NOMO-1 treated with dmso at 0.1 percent for 144 hours (cell line): ENCODE measurements at regions not wholly inside any gene's neighbourhood (a gene's known extent, or its start where the extent isn't known, plus 50 kb on each side); places are given as distances from the start of the nearest gene placed in this dataset.

Experiments
- DNase-seq: peaks from one replicate; lab custom pipeline; 2025; ENCODE audit not compliant: unreplicated experiment; lab: John Stamatoyannopoulos, UW

GRCh38 chr1:90149101-90149500 lies 154.2 kb downstream of the ZNF326 start:
- no peak for DNase-seq

GRCh38 chr1:90147093-90147492 lies 152.2 kb downstream of the ZNF326 start:
- DNase-seq, result no peak

DNA sequence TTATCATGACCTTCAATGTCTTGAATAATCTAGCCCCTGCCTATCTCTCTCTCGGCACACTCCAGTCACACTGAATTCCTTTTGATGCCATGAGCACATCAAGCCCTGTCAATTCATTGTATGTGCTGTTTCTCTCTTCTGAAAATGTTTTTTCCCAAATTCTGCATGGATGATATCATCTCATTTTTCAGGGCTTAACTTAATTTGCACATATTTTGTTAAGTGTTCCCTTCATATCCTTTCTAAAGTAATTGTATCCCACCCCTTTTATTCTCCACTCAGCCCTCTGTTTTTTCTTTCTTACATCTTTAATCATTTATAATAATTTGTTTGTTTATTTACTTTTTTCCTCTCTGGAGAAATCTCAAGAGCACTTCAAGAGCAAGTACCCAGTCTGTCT lies 149.9 kb downstream of the ZNF326 start:
- DNase-seq, result no peak

- DNase-seq, result no peak
Observed at GRCh38 chr1:90143591-90143990, 148.7 kb downstream of the ZNF326 start.

DNA sequence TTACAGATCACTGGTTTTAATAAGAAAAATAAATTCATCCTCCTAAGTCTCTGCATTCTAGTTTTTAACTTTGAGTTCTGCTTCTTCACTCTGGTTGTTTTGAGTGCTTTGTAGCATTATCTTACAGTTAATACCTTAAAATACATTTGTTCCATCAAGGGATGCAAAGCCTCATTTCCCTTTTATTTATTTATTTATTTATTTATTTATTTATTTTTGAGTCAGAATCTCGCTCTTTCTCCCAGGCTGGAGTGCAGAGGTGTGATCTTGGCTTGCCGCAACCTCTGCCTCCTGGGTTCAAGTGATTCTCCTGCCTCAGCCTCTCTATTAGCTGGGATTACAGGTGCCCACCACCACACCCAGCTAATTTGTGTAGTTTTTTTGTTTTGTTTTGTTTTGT lies 147.8 kb downstream of the ZNF326 start:
- no peak for DNase-seq

DNA sequence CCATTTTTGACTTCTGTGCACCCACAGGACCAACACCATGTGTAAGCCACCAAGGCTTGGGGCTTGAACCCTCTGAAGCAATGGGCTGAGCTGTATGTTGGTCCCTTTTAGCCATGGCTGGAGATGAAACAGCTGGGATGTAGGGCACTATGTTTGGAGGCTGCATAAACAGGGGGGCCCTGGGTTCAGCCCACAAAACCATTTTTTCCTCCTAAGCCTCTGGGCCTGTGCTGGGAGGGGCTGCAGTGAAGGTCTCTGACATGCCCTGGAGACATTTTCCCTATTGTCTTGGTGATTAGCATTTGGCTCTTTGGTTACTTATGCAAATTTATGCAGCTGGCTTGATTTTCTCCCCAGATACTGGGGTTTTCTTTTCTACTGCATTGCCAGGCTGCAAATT lies 144.9 kb downstream of the ZNF326 start:
- no peak for DNase-seq

GRCh38 chr1:90135286-90135685 lies 140.4 kb downstream of the ZNF326 start:
- no peak for DNase-seq

DNA sequence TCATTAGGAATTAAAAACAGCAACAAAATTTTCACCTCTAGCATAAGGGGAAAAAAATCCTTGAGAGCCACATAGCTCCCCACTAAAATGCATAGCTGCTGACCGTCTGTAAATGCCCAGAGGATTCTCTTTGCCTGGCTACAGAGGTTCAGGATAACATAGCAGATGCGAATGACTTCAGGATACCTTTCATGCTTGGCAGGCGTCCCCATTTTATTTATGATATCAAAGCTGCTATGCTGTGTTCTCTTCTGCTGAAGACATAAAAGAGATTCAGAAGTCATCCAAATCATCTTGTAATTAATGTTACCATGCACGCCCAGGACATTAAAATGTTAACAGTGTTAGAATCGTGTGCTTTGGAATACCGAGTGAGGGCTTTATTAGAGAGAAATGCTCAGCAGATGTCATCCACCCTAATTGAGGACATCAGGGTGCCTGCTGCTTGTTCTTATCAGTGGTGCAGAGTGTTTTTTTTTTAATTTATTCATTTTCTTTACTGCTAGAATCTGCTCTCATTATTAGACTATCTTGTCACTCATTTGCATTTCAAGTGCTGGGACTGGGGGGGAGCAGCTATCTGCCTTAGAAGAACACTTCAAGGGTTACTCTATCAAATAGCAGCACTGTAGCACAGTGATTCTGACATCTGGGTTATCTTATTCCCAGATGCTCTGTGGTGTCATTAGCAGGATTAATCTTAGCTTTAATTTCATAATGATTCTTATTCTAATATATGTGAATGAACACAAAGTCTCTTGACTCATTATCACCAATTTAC lies 139.5 kb downstream of the ZNF326 start:
- no peak for DNase-seq

- DNase-seq, result peak; percentile 16
Observed at GRCh38 chr1:90133133-90133532, 138.2 kb downstream of the ZNF326 start.

DNA sequence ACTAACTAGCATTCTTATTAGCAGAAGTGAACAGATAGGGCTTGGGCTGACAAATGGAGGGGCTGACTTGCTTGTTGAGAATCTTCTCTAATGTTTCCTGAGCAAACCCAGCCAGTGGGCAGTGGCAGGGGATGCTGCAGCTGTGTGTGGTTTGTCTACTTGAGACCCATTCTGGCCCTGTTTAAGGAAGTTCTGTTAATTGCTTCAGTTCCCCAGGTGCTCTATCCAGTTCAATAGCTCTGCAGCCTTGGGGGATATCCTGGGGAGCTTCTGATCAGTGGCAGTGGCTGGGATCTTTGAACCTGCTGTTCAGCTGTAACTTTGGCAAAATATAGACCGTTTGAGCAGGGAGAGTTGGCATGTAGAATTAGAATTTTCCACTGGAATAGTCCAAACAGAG lies 137.4 kb downstream of the ZNF326 start:
- DNase-seq, result no peak

DNA sequence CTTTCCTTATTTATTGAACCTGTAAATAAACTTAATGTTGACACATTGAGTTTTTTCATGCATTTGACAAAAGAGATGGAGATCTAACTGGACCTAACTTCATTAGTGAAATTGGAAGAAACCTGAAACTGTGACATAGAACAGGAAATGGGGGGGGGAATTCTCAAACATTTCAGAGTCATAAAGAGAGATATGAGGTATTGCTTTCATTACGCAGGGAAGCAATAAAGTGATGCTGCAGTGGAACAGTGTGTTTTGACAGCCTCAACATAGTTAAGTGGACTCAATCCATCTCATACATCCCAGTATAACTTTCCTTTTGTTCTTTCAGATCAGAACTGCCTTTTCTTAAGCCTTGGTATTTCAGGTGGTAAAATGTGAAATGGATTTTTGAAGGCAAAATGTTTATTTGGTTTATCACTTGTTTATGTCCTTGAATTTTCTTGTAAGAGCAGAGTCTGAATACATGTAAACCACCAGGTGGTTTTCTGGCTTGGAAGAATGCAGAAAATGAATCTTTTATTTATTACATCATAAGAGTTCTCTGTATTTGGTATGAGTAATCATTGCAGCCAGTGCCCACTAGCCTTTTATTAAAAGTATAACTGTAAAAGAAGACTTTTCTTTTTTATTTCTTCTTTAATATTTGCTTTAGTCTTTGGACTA lies 132.5 kb downstream of the ZNF326 start:
- no peak for DNase-seq

DNA sequence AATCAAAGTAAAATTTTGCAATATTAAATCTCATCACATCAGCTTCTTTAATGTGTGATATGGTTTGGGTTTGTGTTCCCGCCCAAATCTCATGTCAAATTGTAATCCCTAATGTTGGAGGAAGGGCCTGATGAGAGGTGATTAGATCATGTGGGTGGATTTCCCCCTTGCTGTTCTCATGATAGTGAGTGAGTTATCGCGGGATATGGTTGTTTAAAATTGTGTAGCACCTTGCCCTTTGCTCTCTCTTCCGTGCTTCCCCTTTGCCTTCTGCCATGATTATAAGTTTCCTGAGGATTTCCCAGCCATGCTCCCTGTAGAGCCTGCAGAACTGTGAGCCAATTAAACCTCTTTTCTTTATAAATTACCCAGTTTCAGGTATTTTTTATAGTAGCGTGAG lies 131.9 kb downstream of the ZNF326 start:
- no peak for DNase-seq

- no peak for DNase-seq
Observed at GRCh38 chr1:90122654-90123340, 127.9 kb downstream of the ZNF326 start.

DNA sequence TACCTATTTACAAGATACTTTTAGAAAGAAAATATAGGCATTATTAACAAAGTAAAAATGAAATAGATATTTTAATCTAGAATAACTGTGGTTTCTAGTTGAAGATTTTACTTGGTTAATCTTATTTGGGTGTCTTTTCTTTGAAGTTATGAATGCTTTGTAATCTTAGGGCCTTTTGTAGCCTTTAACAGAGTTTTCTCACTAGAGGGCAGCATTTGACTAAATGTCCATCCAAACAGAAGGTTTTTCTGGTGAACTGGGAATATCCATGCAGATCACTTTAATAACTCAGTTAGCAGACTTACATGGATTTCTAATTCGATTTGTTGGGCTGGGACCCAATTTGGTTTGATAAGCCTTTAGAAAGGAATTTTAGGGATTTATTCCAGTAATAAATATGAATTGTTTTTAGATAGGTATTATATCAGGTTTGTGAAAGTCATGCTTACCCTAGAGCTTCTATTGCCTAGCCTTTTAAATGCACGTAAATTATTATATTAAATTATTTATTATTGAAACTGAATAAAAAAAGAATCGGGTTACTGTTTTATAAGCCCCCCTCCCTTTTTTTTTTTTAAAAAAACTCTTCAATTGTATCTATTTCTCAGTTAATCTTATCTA lies 119.7 kb downstream of the ZNF326 start:
- no peak for DNase-seq

DNA sequence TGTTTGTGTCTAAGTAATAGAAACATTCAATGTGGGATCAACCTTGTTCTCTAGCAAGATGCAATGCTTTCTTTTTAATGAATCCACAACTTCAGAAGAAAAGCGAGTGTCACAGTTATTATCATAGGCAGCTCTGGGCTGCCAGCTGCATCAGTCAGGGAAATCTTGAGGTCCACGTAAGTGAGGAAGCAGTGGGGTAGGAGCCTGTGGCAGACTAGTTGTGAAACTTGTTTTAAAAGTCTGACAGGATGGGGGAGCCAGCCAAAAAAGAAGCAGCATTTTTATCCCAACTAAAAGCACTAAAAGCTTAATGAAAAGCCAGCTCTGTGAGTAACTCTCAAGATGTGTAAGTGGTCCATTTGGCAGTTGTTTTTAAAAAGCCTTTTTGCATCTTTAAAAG lies 113.1 kb downstream of the ZNF326 start:
- DNase-seq, result no peak

- no peak for DNase-seq
Observed at GRCh38 chr1:90106311-90106710, 111.4 kb downstream of the ZNF326 start.

DNA sequence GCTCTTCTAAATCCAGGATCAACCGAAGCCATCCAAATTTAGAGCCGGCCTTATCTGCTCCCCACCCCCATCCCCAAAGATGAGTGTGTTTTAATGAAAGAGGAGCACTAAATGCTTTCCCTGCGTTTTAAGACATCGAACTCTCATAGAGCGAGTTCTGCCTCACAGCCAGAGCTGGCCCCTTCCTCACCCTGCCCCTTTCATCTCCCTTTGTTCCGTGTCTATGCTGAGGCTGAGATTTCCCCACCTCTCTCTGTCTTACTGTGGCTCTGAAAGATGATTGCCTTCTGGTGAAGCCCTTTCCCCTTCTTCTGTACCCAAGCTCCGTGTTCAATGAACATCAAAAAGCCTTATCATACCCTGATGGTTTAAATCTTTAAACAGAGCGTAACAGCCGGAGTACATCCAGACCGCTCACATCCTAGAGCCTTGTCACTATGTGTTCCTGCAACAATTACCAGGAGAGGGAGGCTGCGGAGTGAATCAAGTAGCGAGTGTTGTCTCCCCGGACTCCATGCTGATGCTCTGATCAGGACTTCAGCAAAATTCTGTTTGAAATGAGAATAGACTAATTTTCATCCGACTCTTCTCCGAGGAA lies 110.1 kb downstream of the ZNF326 start:
- no peak for DNase-seq

DNA sequence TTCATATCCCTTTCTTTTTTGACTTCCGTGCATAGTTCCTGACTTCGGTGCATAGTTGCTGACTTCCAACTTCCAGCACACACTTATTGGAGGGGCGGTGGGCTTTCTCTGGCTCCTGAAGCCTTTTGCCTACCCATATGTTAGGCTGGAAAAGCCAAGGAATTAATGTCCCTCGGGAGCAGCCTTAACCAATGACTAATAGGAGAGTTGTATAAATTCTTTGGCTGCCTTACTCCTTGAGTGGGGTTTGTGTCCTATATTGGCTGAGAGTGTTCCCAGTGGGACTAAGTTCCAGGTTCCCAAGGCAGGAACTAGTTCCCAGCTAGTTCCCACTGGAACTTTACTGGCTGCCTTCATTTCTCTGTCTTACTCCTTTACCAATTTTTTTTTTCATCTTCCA lies 105.7 kb downstream of the ZNF326 start:
- no peak for DNase-seq

- no peak for DNase-seq
Observed at GRCh38 chr1:90092441-90092840, 97.5 kb downstream of the ZNF326 start.
